Suppressor macrophage treated with lipopolysaccharide for 1 hour (primary cell): ENCODE measurements at regions not wholly inside any gene's neighbourhood (a gene's known extent, or its start where the extent isn't known, plus 50 kb on each side); places are given as distances from the start of the nearest gene placed in this dataset.

ENCODE experiments used
- DNase-seq, 3 donors: peaks; one replicate each; pipeline ENCODE4 v3.0.0-alpha.2; 2020 to 2022

DNA sequence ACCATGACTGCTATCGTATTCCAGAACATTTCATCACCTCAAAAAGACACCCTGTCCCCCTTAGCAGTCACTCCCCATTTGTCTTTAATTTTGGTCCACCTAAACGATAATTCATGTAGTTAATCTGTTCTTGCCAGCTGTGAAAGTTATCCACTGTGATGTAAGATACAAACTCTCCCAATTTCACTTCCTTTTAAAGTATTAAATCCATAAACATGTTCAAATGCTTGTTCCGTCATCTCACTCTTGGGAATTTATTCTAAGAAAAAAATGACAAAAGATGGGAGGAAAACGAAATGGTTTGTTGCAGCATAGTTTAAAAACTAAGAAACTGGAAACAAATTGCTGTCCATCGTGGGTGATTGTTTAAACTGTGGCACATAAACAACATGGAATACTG, 53.7 kb upstream of the IRF2 start:
- peak in 2 of 3 donors; percentile 46 to 68 for DNase-seq

DNA sequence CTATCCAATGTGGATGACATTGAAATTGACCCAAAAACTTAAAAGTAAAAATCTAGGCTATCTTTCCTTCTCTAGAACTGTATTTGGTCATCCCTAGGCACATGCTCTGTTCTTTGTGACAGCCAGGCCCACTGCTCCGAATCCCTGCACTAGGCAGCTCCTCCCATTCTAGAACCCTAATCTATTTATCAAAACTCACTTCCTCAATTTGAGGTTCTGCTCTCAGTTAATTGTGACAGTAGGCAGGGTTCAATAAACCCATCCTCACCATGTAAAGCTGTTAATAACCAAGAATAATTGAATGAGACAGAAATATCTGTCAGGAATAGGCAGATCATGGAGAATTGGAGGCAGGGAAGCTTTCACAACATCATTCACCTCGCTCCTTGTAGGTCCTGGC, 51.9 kb upstream of the IRF2 start:
- no peak for DNase-seq
